GM19328 (cell line): ENCODE measurements at regions not wholly inside any gene's neighbourhood (a gene's known extent, or its start where the extent isn't known, plus 50 kb on each side); places are given as distances from the start of the nearest gene placed in this dataset.

Experiments
- ATAC-seq: cut with Tn5 transposase; IDR thresholded peaks from one replicate; pipeline ENCODE4 v1.9.1; 2021; ENCODE audit warnings: mild to moderate bottlenecking, moderate library complexity; ENCODE audit not compliant: unreplicated experiment

DNA sequence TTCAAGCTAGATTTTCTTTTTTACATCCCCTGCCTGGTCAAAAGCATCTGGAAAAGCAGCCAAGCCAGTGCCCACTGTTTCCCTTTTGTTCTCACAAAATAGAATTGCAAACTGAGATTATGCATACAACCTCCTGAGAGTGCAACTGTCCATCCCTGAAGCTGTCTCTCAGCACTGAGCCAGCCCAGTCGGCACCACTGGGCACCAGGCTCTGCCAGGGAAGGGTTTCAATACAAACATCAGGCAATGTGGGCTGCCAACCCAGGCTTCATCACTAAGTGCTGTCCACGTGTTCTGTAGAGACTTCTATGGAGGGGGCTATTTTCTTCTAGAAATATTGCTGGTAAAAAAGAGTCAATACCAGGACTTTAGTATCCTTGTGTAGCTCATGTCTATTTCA, 356.3 kb upstream of the TBL1XR1 start:
- no peak for ATAC-seq

DNA sequence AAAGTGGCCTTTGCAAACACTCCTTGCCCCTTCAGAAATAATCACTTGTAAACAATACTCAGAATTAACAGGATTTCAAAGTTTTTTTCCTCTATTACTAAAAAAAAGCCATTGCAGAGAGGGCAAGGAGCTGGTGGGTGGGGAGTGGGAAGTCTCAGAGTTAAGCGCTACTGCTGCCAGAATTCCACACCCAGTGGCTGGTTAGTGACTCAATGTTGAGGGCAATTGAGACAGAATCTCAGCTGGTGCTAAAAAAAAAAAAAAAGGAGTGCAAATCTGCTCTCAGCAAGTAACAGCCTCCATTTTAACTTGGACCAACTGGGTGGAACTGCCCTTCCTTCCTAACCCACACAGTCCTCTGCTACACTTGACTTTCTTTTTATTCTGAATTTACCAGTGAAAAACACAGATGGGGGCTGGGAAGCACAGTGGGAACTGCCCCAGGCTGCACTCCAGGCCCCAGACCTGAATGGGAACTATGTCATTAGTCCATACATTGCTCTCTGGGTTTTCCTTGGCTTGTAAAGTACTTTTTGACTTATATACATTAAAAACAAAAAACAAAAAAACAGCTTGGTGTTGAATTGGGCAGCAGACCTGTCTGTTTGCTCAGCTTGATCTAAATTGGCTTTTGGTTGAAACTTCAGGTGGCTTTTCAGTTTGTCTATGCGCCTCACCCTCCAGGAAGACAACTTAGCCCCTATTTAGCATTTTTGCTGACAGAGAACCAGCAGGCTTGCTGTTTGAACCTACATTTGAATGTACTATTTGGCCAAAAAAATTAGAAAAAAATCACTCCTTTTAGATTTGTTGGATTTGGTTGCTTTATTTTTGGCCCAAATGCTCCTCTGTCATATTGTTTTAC, 357.8 kb upstream of the TBL1XR1 start:
- ATAC-seq = no peak

DNA sequence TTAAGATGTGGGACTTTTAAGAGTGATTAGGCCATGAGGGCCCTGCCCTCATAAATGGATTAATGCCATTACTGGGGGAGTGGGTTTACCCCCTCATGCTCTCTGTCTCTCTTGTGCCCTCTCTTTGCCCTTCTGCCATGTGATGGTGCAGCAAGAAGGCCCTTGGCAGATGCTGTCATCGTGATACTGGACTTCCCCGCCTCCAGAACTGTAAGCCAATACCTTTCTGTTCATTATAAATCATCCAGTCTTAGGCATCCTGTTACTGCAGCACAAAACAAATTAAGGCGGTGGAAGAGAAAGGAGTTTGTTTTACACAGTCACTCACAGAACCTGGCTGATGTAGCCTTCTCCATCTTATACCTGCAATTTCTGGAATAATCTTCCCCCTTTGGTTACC, 360.3 kb upstream of the TBL1XR1 start:
- ATAC-seq = no peak

DNA sequence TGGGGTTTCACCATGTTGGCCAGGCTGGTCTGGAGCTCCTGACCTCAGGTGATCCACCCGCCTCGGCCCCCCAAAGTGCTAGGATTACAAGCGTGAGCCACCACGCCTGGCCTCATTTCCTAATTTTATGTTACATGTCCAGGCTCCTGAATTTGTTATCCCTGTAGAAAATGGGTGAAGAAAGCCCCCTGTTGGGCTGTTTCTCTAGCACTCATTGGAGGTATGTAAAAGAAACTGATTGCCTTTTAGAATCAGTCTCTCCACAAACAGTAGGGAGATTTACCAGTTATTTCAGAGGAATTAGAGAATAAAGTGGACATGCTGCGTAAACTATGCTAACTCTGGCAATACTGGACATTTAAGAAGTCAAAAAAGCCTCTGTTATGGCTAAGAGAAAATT, 364.1 kb upstream of the TBL1XR1 start:
- no peak for ATAC-seq

DNA sequence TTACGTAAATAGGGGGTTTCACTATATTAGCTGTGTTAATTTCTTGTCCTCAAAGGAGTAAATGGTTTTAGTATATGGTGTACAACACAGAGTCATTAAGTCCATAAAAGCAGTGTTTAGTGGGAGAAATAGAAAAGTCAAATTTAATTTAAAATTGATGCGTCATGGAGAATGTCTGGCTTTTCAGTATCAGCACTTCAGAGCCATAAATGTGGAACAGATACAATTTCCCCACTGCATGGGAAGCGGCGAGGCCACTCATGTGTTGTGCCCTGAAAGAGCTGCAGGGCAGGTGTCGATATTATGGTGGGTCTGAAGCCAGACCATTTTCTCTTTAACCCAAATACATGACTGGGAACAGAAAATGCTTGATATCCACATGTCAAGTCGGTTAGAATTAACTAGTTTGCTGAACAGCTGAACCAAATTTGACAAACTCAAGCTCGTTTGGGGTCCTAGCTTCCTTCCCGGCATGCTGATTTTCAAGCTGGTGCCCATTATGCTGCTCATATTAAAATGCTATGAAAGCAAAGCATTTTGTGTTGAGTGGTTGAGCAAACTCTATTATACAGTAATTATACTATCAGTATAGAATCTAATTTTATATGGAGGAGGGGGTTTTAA, 364.6 kb upstream of the TBL1XR1 start:
- no peak for ATAC-seq

DNA sequence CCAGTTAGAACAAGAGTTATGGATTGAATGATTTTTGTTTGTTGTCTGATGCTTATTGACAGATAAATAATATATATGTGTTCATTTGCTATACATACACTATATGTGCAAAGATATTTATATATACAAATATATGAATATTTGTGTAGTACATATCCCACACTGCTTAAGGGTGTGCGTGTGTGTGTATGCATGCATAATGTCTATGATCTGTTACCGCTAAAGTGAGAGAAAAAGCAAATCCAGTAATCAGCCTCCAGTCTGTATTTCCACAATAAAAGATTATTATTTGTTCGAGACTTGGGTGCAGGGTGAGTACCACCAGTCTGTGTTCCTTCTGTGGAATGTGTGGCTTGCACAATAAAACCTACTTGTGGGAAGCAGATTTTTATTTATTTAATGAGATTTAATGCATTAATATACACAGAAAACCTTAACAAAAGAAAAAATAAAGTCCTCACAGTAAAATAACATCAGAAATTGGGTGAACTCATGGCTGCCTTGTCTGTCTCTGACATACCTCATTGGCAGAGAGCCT, 366.0 kb upstream of the TBL1XR1 start:
- ATAC-seq = no peak

DNA sequence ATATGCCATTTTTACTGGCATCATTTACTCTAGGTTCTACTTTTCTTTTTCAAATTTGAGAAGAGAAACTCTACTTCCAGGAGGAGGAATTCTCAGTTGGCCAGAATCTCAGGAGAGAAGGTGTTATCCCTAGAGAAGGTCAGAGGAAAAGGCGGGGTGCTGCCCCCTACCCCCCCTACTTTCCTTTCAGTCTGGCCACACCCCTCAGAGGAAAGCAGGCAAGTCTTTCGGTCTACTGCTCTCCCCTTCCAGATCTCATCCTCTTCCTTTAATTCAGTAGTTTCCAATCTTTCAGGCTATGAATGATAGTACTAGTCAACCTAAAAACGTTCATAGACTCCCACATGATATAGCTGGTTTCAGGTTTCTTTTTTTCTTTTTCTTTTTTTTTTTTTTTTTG, 366.5 kb upstream of the TBL1XR1 start:
- ATAC-seq = no peak

DNA sequence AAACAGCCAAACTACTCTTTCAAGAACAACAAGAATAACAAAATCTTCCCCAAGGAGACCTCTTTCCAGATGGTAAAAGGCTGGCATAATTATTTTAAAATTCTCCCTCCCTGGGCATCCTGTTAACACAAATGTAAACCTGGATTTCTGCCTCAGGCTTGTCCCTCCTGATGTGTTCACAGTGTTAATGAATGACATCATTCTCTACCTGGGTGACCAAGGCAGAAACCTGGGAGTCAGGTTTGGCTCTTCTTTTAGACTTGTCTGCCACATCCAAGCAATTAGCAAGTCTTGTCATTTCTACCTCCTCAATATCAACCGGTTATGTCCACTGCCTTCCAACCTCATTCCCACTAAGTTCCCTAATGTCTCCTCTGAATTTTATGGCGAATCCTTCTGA, 368.7 kb upstream of the TBL1XR1 start:
- no peak for ATAC-seq

DNA sequence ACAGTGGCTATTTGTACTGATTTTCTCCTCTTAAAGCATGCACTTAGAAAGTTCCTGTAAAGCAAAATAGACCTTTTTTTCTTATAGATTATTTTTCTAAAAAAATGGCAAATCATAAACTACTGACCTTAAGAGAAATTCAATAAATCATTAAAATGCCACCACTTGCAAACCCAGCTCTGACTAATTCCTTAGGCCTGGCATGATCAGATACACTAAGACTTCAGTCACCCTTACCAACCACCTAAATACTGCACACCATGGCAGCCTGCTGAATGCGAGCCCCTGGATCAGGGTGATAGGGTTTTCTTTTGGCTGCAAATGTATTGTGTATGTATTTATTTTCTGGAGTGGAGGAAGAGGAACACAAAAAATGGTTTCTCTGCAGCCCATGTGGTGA, 370.6 kb upstream of the TBL1XR1 start:
- no peak for ATAC-seq

DNA sequence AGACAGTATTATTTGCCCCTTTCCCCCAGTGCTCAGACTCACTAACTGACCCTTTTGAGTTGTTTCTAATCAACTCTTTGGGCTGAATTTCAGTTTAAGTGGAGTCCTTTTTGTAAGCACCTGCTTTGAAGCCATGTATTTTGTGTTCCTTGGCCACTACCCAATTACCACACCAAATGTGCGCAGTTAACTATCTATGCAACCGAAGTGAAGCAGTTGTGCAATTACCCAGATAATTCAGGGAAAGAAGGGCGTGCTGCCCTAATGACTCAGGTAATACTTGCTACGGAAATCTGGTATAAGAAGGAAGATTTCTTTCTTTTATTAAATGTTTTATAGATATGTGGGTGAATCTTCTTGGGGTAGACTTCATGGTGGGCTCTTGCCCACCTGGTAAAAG, 371.9 kb upstream of the TBL1XR1 start:
- ATAC-seq = no peak

DNA sequence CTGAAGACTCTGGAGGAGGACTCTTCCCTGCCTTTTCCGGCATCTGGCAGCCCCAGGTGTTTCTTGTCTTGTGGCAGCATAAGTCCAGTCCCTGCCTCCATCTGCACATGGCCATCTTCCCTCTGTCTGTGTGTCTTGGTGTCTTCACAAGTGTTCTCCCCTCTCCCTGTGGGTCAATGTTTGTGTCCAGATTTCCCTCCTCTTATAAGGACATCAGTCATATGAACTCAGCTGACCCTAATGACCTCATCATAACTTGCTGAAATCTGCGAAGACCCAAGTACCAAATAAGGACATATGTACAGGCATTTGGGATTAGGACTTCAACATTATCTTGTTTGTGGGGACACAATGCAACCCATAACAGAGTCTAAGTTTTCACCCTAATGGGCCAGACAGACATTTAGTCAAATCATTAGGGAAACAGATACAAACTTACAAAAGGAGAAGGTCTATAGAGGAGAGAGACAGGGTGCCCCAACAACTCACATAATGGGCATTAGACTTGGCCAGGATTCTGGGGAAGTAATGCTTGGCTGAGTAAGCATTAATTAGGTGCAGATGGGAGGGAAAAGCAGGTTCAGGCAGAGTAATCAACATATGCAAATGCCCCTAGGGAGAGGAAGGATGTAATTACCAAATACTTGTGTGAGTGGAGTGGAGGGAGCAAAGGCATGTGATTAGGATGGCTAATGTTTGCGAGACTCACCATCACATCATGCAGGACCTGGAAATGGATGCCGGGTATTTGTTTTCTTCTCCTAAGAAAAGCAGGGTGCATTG, 372.8 kb upstream of the TBL1XR1 start:
- ATAC-seq = no peak

DNA sequence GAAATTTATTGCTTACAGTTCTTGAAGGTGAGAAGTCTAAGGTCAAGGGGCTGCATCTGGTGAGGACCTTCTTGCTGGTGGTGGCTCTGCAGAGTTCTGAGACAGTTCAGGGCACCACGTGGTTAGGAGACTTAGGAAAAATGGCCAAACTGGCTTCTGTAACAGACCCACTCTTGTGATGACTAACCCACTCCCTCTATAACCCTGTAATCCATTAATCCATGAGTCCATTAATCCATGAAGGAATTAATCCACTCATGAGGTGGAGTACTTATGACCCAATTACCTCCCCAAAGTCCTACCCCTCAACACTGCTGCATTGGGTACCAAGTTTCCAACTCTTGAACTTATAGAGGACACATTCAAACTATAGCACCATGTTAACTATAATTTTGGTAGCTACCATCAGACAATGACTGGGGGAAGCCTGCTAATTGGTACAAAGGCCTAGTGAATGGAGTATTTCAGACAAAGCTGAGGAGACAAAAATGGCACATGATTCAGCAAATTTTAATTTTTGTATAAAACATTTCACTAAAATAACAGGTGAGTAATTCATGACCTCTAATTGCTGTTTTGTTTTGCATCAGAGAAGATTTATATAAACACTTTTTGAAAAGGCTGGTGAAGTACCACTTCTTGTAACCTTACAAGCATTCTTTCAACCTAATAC, 374.1 kb upstream of the TBL1XR1 start:
- ATAC-seq = no peak

DNA sequence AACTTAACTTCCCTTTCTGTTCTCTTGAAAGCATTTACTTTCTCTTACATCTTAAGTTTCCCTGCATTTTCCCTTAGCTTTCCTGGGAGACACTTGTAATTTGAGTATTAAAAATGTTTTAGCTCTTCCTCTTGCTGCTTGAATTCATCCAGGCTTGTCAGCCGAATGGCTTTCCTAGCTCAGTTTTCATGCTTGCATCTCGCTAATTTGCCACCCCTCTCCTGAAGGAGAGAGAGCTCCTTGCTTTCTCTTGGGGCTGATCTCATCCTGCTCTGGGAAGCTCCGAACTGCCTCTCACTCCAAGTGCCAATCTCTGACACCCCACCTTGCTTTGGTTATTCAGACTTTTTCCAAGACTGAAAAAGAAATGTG, 374.6 kb upstream of the TBL1XR1 start:
- ATAC-seq = no peak

DNA sequence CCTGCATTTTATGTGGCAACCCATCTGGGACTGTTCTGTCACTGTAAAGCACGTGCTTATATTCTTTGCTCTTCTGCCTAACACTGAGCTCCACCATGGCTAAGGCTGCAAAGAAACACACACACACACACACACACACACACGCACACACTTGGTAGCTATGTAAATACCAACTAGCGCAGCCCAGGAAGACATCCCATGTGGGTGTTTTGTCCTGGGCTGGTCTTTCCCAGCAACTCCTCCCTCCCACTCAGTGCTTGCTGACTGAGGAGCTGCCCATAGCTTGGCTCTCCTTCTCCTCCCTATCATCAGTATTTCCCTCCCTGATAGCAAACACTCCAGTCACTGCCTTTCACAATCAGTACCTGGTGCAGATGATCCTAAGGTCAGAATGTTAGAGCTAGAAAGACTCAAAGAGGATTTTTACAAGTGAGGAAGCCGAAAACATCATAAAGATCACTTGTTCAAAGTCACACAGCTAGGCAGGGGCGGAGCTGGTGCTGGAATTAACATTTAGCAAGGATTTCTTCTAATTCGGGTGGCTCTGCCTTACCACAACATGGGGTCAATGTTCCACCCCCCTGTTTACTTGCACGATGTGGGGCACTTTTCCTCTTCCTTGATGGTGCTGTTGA, 377.1 kb upstream of the TBL1XR1 start:
- ATAC-seq = no peak

DNA sequence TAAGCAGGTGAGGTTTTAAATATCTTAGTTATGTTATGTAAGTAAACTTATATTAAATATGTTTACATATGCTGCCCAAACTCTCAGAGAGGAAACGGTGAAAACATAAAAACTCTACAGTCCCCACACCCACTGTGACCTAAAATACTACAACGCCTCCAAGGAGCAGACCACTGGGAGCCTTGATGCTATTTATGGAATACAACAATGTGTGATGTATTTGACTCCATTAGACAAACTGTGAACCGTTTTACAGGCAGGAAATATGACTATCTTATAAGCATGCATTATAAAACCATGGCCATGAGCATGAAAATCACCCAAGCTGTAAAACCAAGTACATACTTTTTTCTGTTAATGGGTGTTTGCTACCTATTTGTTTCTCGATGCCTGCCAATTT, 379.5 kb upstream of the TBL1XR1 start:
- ATAC-seq = no peak

DNA sequence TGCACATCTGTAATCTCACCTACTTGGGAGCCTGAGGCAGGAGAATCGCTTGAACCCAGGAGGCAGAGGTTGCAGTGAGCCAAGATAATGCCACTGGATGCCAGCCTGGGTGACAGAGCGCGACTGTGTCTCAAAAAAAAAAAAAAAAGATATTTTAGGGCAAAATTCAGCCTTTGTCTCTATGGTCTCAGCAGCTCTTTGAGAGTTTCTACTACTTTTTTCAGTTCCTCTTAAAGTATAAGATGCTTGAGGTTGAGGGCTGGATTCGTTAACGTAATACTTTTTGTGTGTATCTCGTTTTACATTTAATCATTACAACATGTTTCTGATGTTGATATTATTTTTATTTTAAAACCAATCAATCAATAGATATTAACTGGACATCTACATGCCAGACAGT, 381.2 kb upstream of the TBL1XR1 start:
- ATAC-seq = no peak

DNA sequence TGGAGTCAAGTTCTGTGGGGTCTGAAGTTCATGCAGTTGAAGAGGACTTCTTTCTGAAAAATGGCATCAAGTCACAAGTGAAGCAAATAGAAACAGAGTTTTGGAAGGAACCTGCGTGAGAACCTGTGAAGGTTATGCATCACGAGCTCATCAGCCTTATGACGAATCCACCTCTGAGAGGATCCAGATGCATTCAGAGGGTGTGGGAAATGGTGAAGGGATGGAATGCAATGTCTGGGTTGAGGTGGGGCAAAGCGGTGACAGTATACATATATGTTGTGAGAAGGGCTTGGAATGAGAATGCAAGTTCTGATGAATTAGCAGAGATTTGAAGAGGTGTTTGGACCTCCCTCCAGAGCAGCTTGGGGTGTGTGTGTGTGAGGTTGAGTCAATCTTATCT, 382.1 kb upstream of the TBL1XR1 start:
- ATAC-seq = no peak

DNA sequence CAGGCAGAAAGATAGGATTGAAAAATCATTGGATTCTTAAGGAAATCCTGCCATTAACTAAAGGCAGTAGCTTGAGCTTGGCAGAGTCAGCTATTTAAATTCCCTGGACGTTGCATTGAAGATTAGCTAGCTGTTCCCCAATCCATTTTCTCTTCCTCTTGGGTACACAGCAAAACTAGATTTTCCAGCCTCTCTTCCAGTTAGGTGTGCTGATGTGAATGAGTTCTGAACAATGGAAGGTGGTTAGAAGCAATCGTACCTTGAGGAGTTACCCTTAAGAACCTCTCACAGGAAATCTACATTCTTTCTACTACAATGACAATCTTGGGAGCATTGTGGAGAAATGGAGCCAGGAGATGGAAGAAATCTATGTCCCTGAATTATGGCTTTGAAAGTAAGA, 383.2 kb upstream of the TBL1XR1 start:
- ATAC-seq = no peak

DNA sequence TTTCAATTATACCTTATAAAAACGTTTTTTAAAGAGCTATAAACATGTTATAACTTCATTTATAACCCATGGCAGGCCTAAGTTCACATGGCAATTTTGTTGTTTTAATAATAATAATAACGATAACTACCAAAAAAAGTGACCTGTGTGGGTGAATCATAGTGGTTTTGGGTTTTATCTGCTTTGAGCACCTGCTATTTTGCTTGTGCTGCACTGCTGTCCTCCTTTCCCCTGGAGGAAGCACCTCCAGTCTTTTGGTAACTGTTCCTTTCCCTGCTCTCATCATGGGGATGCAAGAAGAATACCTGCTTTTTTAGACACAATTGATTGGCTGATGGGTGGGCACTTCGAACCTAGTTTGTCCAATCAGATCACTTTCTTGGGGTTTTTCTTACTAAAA, 388.0 kb upstream of the TBL1XR1 start:
- no peak for ATAC-seq

DNA sequence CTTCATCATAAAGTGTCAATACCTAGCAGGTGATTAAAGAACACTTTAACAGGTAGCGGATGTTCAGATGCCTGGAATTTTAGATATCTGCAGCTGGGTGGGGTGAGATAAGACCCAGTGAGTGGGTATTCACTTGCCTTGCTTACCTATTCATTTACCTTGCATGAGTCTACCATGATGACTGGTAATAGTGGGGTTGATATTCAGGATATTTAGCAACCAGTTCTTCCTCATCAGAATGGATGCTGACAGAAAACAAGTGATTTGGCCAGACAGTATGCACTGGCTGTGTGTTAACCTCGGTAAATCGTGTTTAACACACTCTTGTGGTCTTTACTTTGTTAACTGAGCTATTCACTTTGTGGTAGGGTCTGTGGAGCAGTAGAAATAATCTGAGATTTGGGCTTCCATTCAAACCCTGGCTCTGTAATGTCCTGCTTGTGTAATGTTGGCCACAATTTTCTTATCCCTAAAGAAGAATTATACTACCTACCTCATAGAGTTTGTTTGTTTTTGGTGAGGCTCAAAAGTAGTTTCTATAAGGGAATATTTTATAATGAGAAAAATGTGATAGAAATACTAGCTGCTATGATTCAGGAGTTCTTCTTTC, 391.9 kb upstream of the TBL1XR1 start:
- ATAC-seq = no peak
